ENCODE measurements at regions not wholly inside any gene's neighbourhood (a gene's known extent, or its start where the extent isn't known, plus 50 kb on each side); places are given as distances from the start of the nearest gene placed in this dataset.

DNA sequence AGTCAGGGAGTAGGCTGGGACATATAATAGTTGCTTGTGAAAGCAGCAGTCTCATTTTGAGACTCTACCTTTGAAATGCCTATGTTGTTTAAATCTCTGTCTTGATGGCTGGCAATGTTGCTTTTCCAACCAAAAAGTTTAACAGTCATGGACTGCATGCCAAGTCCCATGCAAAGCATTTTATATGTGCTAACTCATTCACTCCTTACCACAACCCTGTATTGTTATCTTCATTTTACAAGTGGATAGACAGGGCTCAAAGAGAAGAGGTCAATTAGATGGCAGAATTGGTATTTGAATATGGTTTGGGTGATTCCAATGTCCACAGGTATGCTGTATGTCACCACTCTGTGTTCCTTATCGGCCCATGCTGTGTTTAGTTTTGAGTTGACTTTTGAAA, 331.4 kb upstream of the USP24 start:
- CTCF ChIA-PET: no interaction called here
- H3K36me3 ChIP-seq (ENCODE audit: control insufficient read depth in 4 of 4, insufficient read depth in 4 of 4, low read length in 3 of 4): no peaks in the 10 kb centered on the region
- no peak overlapping the region for H3K4me3 ChIP-seq (ENCODE audit: control insufficient read depth in 1 of 7, extremely low read depth in 1 of 7, insufficient read depth in 4 of 7, low read depth in 2 of 7, low read length in 6 of 7)
- no peak overlapping the region for H3K27ac ChIP-seq (ENCODE audit: insufficient read depth in 1 of 2, low read depth in 1 of 2, low read length in 2 of 2, poor library complexity in 1 of 2, severe bottlenecking in 2 of 2)
- 100% methylated on average over 1 of the region's 1 CpG for WGBS (ENCODE audit: insufficient coverage)
- peaks cover 0 to 2% (median 0%) of the 10 kb centered on the region in 5 experiments for H3K9me3 ChIP-seq (ENCODE audit: control extremely low read depth in 1 of 5, control insufficient read depth in 4 of 5, insufficient read depth in 2 of 5, low read depth in 1 of 5, low read length in 4 of 5)
- H3K4me1 ChIP-seq (ENCODE audit: control extremely low read depth in 1 of 4, control insufficient read depth in 4 of 4, insufficient read depth in 4 of 4, low read length in 3 of 4): no peaks in the 10 kb centered on the region
- no peaks in the 10 kb centered on the region for H3K27me3 ChIP-seq (replicated peaks in 2 of 5; ENCODE audit: control insufficient read depth in 4 of 5, insufficient read depth in 5 of 5, low read length in 4 of 5)
- POLR2A ChIA-PET: no interaction called here
- no peak for DNase-seq

- WGBS (ENCODE audit: insufficient coverage): 86% methylated on average over 2 of the region's 3 CpGs
- Histone ChIP-seq H3K4me3 (ENCODE audit: control insufficient read depth in 1 of 7, extremely low read depth in 1 of 7, insufficient read depth in 4 of 7, low read depth in 2 of 7, low read length in 6 of 7) (no peak overlapping the region), H3K36me3 (ENCODE audit: control insufficient read depth in 4 of 4, insufficient read depth in 4 of 4, low read length in 3 of 4) (no peaks in the 10 kb centered on the region), H3K9me3 (ENCODE audit: control extremely low read depth in 1 of 5, control insufficient read depth in 4 of 5, insufficient read depth in 2 of 5, low read depth in 1 of 5, low read length in 4 of 5) (no peaks in the 10 kb centered on the region), H3K27ac (ENCODE audit: insufficient read depth in 1 of 2, low read depth in 1 of 2, low read length in 2 of 2, poor library complexity in 1 of 2, severe bottlenecking in 2 of 2) (no peak overlapping the region), H3K27me3 (replicated peaks in 2 of 5; ENCODE audit: control insufficient read depth in 4 of 5, insufficient read depth in 5 of 5, low read length in 4 of 5) (no peaks in the 10 kb centered on the region), H3K4me1 (ENCODE audit: control extremely low read depth in 1 of 4, control insufficient read depth in 4 of 4, insufficient read depth in 4 of 4, low read length in 3 of 4) (peaks cover 0 to 4% (median under 1%) of the 10 kb centered on the region in 4 experiments)
- no peak for DNase-seq
- ChIA-PET POLR2A (no interaction called here), CTCF (no interaction called here)
These were observed 329.7 kb upstream of the USP24 start for GRCh38 chr1:55544826-55545225.

DNA sequence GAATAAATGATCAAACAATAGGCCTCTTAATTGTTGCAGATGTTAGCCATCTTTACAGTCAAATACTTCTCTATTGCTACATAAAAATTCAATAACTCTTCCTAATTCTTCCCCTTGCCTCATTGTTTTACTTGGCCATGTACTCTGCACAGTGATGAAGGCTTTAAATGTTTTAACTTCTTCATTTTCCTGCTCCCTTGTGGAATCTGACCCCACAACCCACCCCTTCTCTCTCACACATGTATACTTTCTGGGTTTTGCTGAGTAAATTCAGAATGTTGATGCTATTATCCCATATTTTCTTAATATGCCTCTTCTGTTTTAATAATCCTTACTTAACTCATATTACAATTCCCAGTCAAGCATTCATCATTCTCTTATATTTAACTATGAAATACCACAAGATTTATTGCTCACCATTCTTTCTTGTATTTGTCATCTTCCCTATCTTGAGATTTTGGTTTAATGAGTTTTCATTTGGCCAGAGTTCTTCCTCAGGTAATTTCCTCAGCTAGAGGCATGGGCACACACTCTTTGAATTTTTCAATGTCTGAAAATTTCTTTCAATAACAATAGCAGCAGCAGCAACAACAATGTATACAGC, 327.8 kb upstream of the USP24 start:
- no peak for DNase-seq
- ChIA-PET POLR2A (no interaction called here), CTCF (no interaction called here)
- Histone ChIP-seq H3K9me3 (ENCODE audit: control extremely low read depth in 1 of 5, control insufficient read depth in 4 of 5, insufficient read depth in 2 of 5, low read depth in 1 of 5, low read length in 4 of 5) (no peaks in the 10 kb centered on the region), H3K36me3 (ENCODE audit: control insufficient read depth in 4 of 4, insufficient read depth in 4 of 4, low read length in 3 of 4) (no peaks in the 10 kb centered on the region), H3K4me1 (ENCODE audit: control extremely low read depth in 1 of 4, control insufficient read depth in 4 of 4, insufficient read depth in 4 of 4, low read length in 3 of 4) (peaks cover 0 to 4% (median under 1%) of the 10 kb centered on the region in 4 experiments), H3K27me3 (replicated peaks in 2 of 5; ENCODE audit: control insufficient read depth in 4 of 5, insufficient read depth in 5 of 5, low read length in 4 of 5) (no peaks in the 10 kb centered on the region), H3K4me3 (ENCODE audit: control insufficient read depth in 1 of 7, extremely low read depth in 1 of 7, insufficient read depth in 4 of 7, low read depth in 2 of 7, low read length in 6 of 7) (no peak overlapping the region), H3K27ac (ENCODE audit: insufficient read depth in 1 of 2, low read depth in 1 of 2, low read length in 2 of 2, poor library complexity in 1 of 2, severe bottlenecking in 2 of 2) (no peak overlapping the region)

DNA sequence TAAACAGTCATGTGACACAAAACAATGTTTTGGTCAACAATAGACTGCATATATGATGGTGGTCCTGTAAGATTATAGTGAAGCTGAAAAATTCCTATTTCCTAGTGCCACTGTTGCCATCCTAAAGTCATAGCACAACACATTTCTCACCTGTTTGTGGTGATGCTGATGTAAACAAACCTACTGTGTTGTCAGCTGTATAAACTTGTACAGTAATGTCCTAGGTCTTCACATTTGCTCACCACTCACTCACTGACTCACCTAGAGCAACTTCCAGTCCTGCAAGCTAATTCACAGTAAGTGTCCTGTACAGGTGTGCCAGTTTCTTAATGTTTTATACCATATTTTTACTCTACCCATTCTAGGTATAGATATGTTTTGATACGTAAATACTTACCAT, 326.1 kb upstream of the USP24 start:
- Histone ChIP-seq H3K27me3 (replicated peaks in 2 of 5; ENCODE audit: control insufficient read depth in 4 of 5, insufficient read depth in 5 of 5, low read length in 4 of 5) (no peaks in the 10 kb centered on the region), H3K36me3 (ENCODE audit: control insufficient read depth in 4 of 4, insufficient read depth in 4 of 4, low read length in 3 of 4) (no peaks in the 10 kb centered on the region), H3K27ac (ENCODE audit: insufficient read depth in 1 of 2, low read depth in 1 of 2, low read length in 2 of 2, poor library complexity in 1 of 2, severe bottlenecking in 2 of 2) (no peak overlapping the region), H3K4me3 (ENCODE audit: control insufficient read depth in 1 of 7, extremely low read depth in 1 of 7, insufficient read depth in 4 of 7, low read depth in 2 of 7, low read length in 6 of 7) (no peak overlapping the region), H3K9me3 (ENCODE audit: control extremely low read depth in 1 of 5, control insufficient read depth in 4 of 5, insufficient read depth in 2 of 5, low read depth in 1 of 5, low read length in 4 of 5) (no peaks in the 10 kb centered on the region), H3K4me1 (ENCODE audit: control extremely low read depth in 1 of 4, control insufficient read depth in 4 of 4, insufficient read depth in 4 of 4, low read length in 3 of 4) (peaks cover 0 to 4% (median under 1%) of the 10 kb centered on the region in 4 experiments)
- no peak for DNase-seq
- no CpG with 5 or more reads among the region's 1 CpG for WGBS (ENCODE audit: insufficient coverage)
- POLR2A ChIA-PET: no interaction called here
- CTCF ChIA-PET: no interaction called here

DNA sequence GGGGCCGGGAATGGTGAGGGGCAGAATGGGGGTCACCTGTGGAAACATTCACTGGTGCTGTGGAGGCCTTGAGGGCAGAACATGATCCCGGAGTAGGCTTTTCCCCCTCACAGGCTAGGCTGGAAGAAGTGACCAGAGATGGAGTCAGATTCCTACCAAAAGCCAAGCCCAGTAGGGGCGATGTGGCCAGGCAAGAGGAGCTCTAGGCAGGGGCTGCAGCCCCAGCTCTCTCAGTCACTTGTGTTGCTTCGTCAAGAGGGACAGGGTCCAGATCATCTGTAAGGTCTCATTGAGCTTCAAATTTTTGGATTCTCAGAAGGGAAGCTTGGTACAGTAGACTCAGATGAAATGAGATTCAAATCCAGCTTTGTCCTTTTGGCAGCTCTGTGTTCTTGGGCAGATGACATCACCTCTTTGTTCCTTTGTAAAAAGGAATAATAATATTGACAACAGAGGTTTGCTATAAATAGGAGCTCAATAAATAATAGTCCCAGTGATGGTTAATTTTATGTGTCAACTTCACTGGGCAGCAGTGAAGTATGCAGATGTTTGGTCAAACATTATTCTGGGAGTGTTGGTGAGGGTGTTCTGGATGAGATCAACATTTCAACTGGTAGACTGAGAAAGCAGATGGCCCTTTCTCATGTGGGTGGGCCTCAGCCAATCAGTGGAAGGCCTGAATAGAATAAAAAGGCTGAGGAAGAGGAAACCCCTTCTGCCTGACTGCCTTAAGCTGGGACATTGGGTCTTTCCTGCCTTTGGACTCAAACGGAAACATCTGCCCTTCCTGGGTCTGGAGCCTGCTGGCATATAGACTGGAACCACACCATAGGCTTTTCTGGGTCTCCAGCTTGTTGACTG, 324.7 kb upstream of the USP24 start:
- H3K27me3 ChIP-seq (replicated peaks in 2 of 5; ENCODE audit: control insufficient read depth in 4 of 5, insufficient read depth in 5 of 5, low read length in 4 of 5): no peaks in the 10 kb centered on the region
- H3K36me3 ChIP-seq (ENCODE audit: control insufficient read depth in 4 of 4, insufficient read depth in 4 of 4, low read length in 3 of 4): no peaks in the 10 kb centered on the region
- no peaks in the 10 kb centered on the region for H3K9me3 ChIP-seq (ENCODE audit: control extremely low read depth in 1 of 5, control insufficient read depth in 4 of 5, insufficient read depth in 2 of 5, low read depth in 1 of 5, low read length in 4 of 5)
- H3K27ac ChIP-seq (ENCODE audit: insufficient read depth in 1 of 2, low read depth in 1 of 2, low read length in 2 of 2, poor library complexity in 1 of 2, severe bottlenecking in 2 of 2): no peak overlapping the region
- peak in 2 of 3 donors; percentile 4 to 21 for DNase-seq
- ChIA-PET POLR2A (no interaction called here), CTCF (no interaction called here)
- H3K4me1 ChIP-seq (ENCODE audit: control extremely low read depth in 1 of 4, control insufficient read depth in 4 of 4, insufficient read depth in 4 of 4, low read length in 3 of 4): peaks cover 0 to 4% (median under 1%) of the 10 kb centered on the region in 4 experiments
- WGBS (ENCODE audit: insufficient coverage): 100% methylated on average over 4 of the region's 5 CpGs
- no peak overlapping the region for H3K4me3 ChIP-seq (ENCODE audit: control insufficient read depth in 1 of 7, extremely low read depth in 1 of 7, insufficient read depth in 4 of 7, low read depth in 2 of 7, low read length in 6 of 7)

DNA sequence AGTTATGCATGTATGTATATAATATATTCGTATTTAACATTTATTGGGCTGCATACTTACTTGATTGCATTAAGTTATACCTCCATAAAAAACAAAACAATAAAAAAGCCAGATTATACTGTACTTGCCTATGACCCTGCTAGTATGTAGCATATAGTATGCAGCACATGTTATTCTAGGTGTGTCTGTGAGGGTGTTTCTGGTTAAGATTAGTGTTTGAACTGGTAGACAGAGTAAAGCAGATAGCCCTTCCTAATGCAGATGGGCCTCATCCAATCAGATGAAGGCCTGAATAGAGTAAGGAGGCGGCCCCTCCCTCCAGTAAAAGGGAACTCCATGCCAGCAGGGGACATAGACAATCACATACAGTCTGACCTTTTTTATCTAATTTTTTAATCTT, 323.3 kb upstream of the USP24 start:
- DNase-seq: no peak
- no CpG with 5 or more reads among the region's 2 CpGs for WGBS (ENCODE audit: insufficient coverage)
- ChIA-PET POLR2A (no interaction called here), CTCF (no interaction called here)
- Histone ChIP-seq H3K4me1 (ENCODE audit: control extremely low read depth in 1 of 4, control insufficient read depth in 4 of 4, insufficient read depth in 4 of 4, low read length in 3 of 4) (peaks cover 0 to 4% (median under 1%) of the 10 kb centered on the region in 4 experiments), H3K27me3 (replicated peaks in 2 of 5; ENCODE audit: control insufficient read depth in 4 of 5, insufficient read depth in 5 of 5, low read length in 4 of 5) (no peaks in the 10 kb centered on the region), H3K27ac (ENCODE audit: insufficient read depth in 1 of 2, low read depth in 1 of 2, low read length in 2 of 2, poor library complexity in 1 of 2, severe bottlenecking in 2 of 2) (no peak overlapping the region), H3K36me3 (ENCODE audit: control insufficient read depth in 4 of 4, insufficient read depth in 4 of 4, low read length in 3 of 4) (no peaks in the 10 kb centered on the region), H3K9me3 (ENCODE audit: control extremely low read depth in 1 of 5, control insufficient read depth in 4 of 5, insufficient read depth in 2 of 5, low read depth in 1 of 5, low read length in 4 of 5) (no peaks in the 10 kb centered on the region), H3K4me3 (ENCODE audit: control insufficient read depth in 1 of 7, extremely low read depth in 1 of 7, insufficient read depth in 4 of 7, low read depth in 2 of 7, low read length in 6 of 7) (no peak overlapping the region)

- Histone ChIP-seq H3K36me3 (ENCODE audit: control insufficient read depth in 4 of 4, insufficient read depth in 4 of 4, low read length in 3 of 4) (no peaks in the 10 kb centered on the region), H3K27ac (ENCODE audit: insufficient read depth in 1 of 2, low read depth in 1 of 2, low read length in 2 of 2, poor library complexity in 1 of 2, severe bottlenecking in 2 of 2) (no peak overlapping the region), H3K9me3 (ENCODE audit: control extremely low read depth in 1 of 5, control insufficient read depth in 4 of 5, insufficient read depth in 2 of 5, low read depth in 1 of 5, low read length in 4 of 5) (no peaks in the 10 kb centered on the region), H3K4me3 (ENCODE audit: control insufficient read depth in 1 of 7, extremely low read depth in 1 of 7, insufficient read depth in 4 of 7, low read depth in 2 of 7, low read length in 6 of 7) (peak overlapping the region in 1 of 7 experiments; percentile 50), H3K27me3 (replicated peaks in 2 of 5; ENCODE audit: control insufficient read depth in 4 of 5, insufficient read depth in 5 of 5, low read length in 4 of 5) (no peaks in the 10 kb centered on the region), H3K4me1 (ENCODE audit: control extremely low read depth in 1 of 4, control insufficient read depth in 4 of 4, insufficient read depth in 4 of 4, low read length in 3 of 4) (peaks cover 0 to 4% (median under 1%) of the 10 kb centered on the region in 4 experiments)
- WGBS (ENCODE audit: insufficient coverage): 79% methylated on average over 2 of the region's 2 CpGs
- CTCF ChIA-PET: no interaction called here
- peak in 1 of 3 donors; percentile 3 for DNase-seq
- POLR2A ChIA-PET: no interaction called here
These were observed 321.3 kb upstream of the USP24 start for GRCh38 chr1:55536545-55536865.

Measured in common myeloid progenitor, CD34-positive (primary cell).